K562 (cell line): ENCODE measurements at regions not wholly inside any gene's neighbourhood (a gene's known extent, or its start where the extent isn't known, plus 50 kb on each side); places are given as distances from the start of the nearest gene placed in this dataset.

Source experiments
- ATAC-seq: fragments of 200-7000 bp; cut with Tn5 transposase; 3 replicates; pipeline ENCODE4 v1.9.1; 2020; ENCODE audit warnings: moderate library complexity
- BruUV-seq: library from RNA; stranded (reverse); fragments of 400-500 nt; replicated peaks from 2 replicates; lab custom pipeline; 2021; lab: Mats Ljungman, UMichigan
- CTCF ChIA-PET: fragments of 300-600 bp; formaldehyde crosslinking; extraction: SDS; loops from one replicate; lab custom pipeline; 2021; ENCODE audit warnings: low intra/inter-chr PET ratio; lab: Yijun Ruan, JAX
- POLR2A ChIA-PET: fragments of 300-600, 350-650 bp; sonication (Branson Sonifier 250); formaldehyde crosslinking; extraction: SDS; loops from one replicate; lab custom pipeline; 2021; ENCODE audit warnings: antibody characterized with exemption, inconsistent platforms; lab: Yijun Ruan, JAX
- DNase-seq, 4 experiments: peaks; one replicate each; pipeline versions ENCODE4 v3.0.0 to v3.0.0-alpha.2; 2011 to 2018; ENCODE audit warnings: low spot score in 3 of 4, mixed read lengths in 3 of 4; ENCODE audit errors: extremely low read depth in 1 of 4
- FAIRE-seq: peaks from 2 replicates; lab custom pipeline; 2011; peaks lifted over from hg19 to GRCh38; lab: Jason Lieb, UNC
- H2AFZ ChIP-seq: 2 replicates; pipeline ENCODE4 v1.6.0; 2011; ENCODE audit warnings: low read depth, low read length, control low read depth, inconsistent platforms
- H3K27ac ChIP-seq: fragments of 200-600 bp; 3 replicates; pipeline ENCODE4 v1.8.0; 2011; ENCODE audit warnings: low read depth, mild to moderate bottlenecking, control low read depth, inconsistent platforms, low read length, moderate library complexity, mixed read lengths; ENCODE audit errors: extremely low read depth
- H3K27me3 ChIP-seq, 2 experiments: fragments of 300-600 bp in 1 of 2; 2 replicates in 1 of 2; 3 replicates in 1 of 2; pipeline versions ENCODE4 v1.6.0 to v1.8.0; 2011; ENCODE audit warnings: inconsistent platforms in 2 of 2, low read length in 2 of 2, mild to moderate bottlenecking in 1 of 2, mixed read lengths in 1 of 2, moderate library complexity in 1 of 2; ENCODE audit not compliant: control insufficient read depth in 2 of 2, insufficient read depth in 2 of 2
- H3K36me3 ChIP-seq: fragments of 300-600 bp; 3 replicates; pipeline ENCODE4 v1.8.0; 2011; ENCODE audit warnings: mild to moderate bottlenecking, low read length, inconsistent platforms; ENCODE audit not compliant: control insufficient read depth, insufficient read depth
- H3K4me1 ChIP-seq, 2 experiments: fragments of 200-600 bp in 1 of 2; replicated peaks in 1 of 2; 2 replicates in 1 of 2; 3 replicates in 1 of 2; pipeline versions ENCODE4 v1.5.1 to v1.8.0; 2011; ENCODE audit warnings: inconsistent platforms in 2 of 2, low read length in 2 of 2, mild to moderate bottlenecking in 1 of 2, mixed read lengths in 1 of 2, moderate library complexity in 1 of 2; ENCODE audit not compliant: control insufficient read depth in 2 of 2, insufficient read depth in 2 of 2
- H3K4me2 ChIP-seq: 2 replicates; pipeline ENCODE4 v1.6.1; 2011; ENCODE audit warnings: low read length, control low read depth, inconsistent platforms, mixed read lengths; ENCODE audit not compliant: insufficient read depth
- H3K4me3 ChIP-seq: fragments of 200-600 bp; sonication (generic), shearing (Covaris generic); 2 replicates; pipeline ENCODE4 v1.5.1; 2016; ENCODE audit warnings: control low read depth, inconsistent platforms
- H3K79me2 ChIP-seq: fragments of 200-600 bp; 3 replicates; pipeline ENCODE4 v1.8.0; 2011; ENCODE audit warnings: low read length, inconsistent platforms; ENCODE audit not compliant: control insufficient read depth, insufficient read depth
- H3K9ac ChIP-seq, 2 experiments: 2 replicates each; pipeline versions ENCODE4 v1.6.0 to v1.6.1; 2011; ENCODE audit warnings: low read depth in 2 of 2, low read length in 2 of 2, control low read depth in 1 of 2, inconsistent platforms in 1 of 2, mild to moderate bottlenecking in 1 of 2, mixed read lengths in 1 of 2; ENCODE audit not compliant: insufficient read depth in 1 of 2
- H3K9me1 ChIP-seq: one replicate; pipeline ENCODE4 v1.6.0; 2011; ENCODE audit warnings: inconsistent platforms, mild to moderate bottlenecking, low read length, moderate library complexity; ENCODE audit not compliant: control insufficient read depth, insufficient read depth
- H3K9me3 ChIP-seq: replicated peaks from 2 replicates; pipeline ENCODE4 v1.5.1; 2011; ENCODE audit warnings: low read depth, low read length, inconsistent platforms; ENCODE audit not compliant: control insufficient read depth, insufficient read depth
- H4K20me1 ChIP-seq: replicated peaks from 2 replicates; pipeline ENCODE4 v1.6.1; 2011; ENCODE audit warnings: low read length, inconsistent platforms, mixed read lengths; ENCODE audit not compliant: control insufficient read depth, insufficient read depth
- BRF1 ChIP-seq: IDR thresholded peaks from 3 replicates; pipeline ENCODE4 v1.6.1; 2011; ENCODE audit warnings: borderline replicate concordance, mild to moderate bottlenecking; ENCODE audit not compliant: insufficient read length; ENCODE audit errors: extremely low read depth
- GABPA ChIP-seq: fragments of 200-800 bp; sonication (Bioruptor generic); conservative IDR thresholded peaks from 2 replicates; pipeline ENCODE4 v1.6.1; 2016; ENCODE audit warnings: low read depth, missing genetic modification characterization, missing compliant biosample characterization
- KLF10 ChIP-seq: fragments of 250-450 bp; sonication (Bioruptor Pico); IDR thresholded peaks from 2 replicates; pipeline ENCODE4 v1.6.1; 2021; ENCODE audit warnings: matching md5 sums
- MEIS2 ChIP-seq: fragments of 450-650 bp; IDR thresholded peaks from 2 replicates; pipeline ENCODE4 v1.6.1; 2014; ENCODE audit warnings: mild to moderate bottlenecking; ENCODE audit not compliant: partially characterized antibody
- NFRKB ChIP-seq: fragments of 450-650 bp; IDR thresholded peaks from 2 replicates; pipeline ENCODE4 v1.6.1; 2016; ENCODE audit warnings: low read depth
- PTBP1 ChIP-seq: fragments of 200-400 bp; formaldehyde crosslinking; IDR thresholded peaks from 2 replicates; pipeline ENCODE4 v1.6.1; 2017; ENCODE audit warnings: low read depth, low read length
- SIN3A ChIP-seq, 2 experiments: fragments of 150-350 bp in 1 of 2; IDR thresholded peaks; 2 replicates each; pipeline ENCODE4 v1.6.1; 2011 to 2016; ENCODE audit warnings: borderline replicate concordance in 2 of 2, low read depth in 2 of 2, low read length in 2 of 2, mild to moderate bottlenecking in 2 of 2, moderate library complexity in 2 of 2; ENCODE audit not compliant: control insufficient read depth in 1 of 2
- ZBED1 ChIP-seq: IDR thresholded peaks from 2 replicates; pipeline ENCODE4 v1.6.1; 2014
- ZBTB17 ChIP-seq: fragments of 450-650 bp; formaldehyde crosslinking; IDR thresholded peaks from 2 replicates; pipeline ENCODE4 v1.4.0; 2020; ENCODE audit warnings: mild to moderate bottlenecking
- ZNF165 ChIP-seq: fragments of 250-450 bp; sonication (Bioruptor Pico); IDR thresholded peaks from 2 replicates; pipeline ENCODE4 v1.4.0; 2020; ENCODE audit warnings: borderline replicate concordance
- WGBS: fragments of 100-300 bp; shearing (Covaris generic); methylation state at CpG from one replicate; pipeline ENCODE4 v1.1.6; 2016; ENCODE audit warnings: low coverage, mixed read lengths; ENCODE audit not compliant: insufficient coverage; ENCODE audit errors: missing lambda C conversion rate; 5-methylcytosine and 5-hydroxymethylcytosine counted together
- in situ Hi-C: fragments of 300-500 bp; cut with MboI; formaldehyde crosslinking; loops from 4 replicates; pipeline ENCODE4 v1.15.0; 2018; ENCODE audit warnings: inconsistent platforms, mixed read lengths
- intact Hi-C: fragments of 100-400 bp; cut with micrococcal nuclease; formaldehyde crosslinking; loops from 2 replicates; pipeline ENCODE4 v1.14.2; 2022
- TF ChIP-seq, protein P1 (sequence below), 2 experiments: fragments of 450-650 bp in 1 of 2; sonication (generic) in 1 of 2; formaldehyde crosslinking; conservative IDR thresholded peaks; 2 replicates each; pipeline versions ENCODE4 v1.4.0 to v1.8.1; 2020 to 2022; ENCODE audit warnings: mild to moderate bottlenecking in 1 of 2, missing genetic modification reagents in 1 of 2
- TF ChIP-seq, protein P2 (sequence below): sonication (generic); formaldehyde crosslinking; IDR thresholded peaks from 2 replicates; pipeline ENCODE4 v1.8.0; 2022; ENCODE audit warnings: missing genetic modification reagents, mild to moderate bottlenecking, moderate library complexity, borderline replicate concordance
- TF ChIP-seq, protein P3 (sequence below), 2 experiments: fragments of 450-650 bp; conservative IDR thresholded peaks; 2 replicates each; pipeline ENCODE4 v1.6.1; 2017; ENCODE audit warnings: mild to moderate bottlenecking in 2 of 2, moderate library complexity in 2 of 2

DNA sequence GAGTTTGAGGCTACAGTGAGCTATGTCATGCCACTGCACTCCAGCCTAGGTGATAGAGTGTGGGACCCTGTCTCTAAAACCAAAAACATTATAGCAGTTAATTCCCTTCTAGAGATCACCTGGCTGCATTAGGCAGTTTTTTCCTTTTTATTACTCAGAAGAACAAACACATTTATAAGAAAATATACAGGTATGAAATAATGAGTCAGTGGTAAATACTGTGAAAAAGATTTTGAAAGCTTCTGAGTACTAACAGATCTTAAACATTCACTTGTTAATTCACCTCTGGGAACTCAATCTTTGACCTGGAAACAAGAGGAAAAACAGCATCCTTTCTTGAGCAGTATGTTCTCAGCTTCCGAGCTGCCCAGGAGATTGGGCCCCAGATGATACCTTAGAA is 64.1 kb downstream of the UCHL1 start:
- CTCF ChIA-PET = no interaction called here

More for the DNA sequence above, 64.1 kb downstream of the UCHL1 start:
- no TSS peak for BruUV-seq
- H3K4me2 ChIP-seq = no peak overlapping the region
- in situ Hi-C loops = no loop called here
- no peak for TF ChIP-seq ZBED1
- TF ChIP-seq GABPA (tag) = no peak
- TF ChIP-seq, protein P1, sequence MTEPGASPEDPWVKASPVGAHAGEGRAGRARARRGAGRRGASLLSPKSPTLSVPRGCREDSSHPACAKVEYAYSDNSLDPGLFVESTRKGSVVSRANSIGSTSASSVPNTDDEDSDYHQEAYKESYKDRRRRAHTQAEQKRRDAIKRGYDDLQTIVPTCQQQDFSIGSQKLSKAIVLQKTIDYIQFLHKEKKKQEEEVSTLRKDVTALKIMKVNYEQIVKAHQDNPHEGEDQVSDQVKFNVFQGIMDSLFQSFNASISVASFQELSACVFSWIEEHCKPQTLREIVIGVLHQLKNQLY (CRISPR knock-in tag; conservative IDR thresholded peaks at IDR 0.05) = no peak
- no peak for TF ChIP-seq NFRKB
- TF ChIP-seq SIN3A (IDR thresholded peaks at IDR 0.05; ENCODE audit: borderline replicate concordance in 2 of 2, control insufficient read depth in 1 of 2, low read depth in 2 of 2, low read length in 2 of 2) = no peak
- no peak for TF ChIP-seq MEIS2
- no peak for TF ChIP-seq BRF1
- TF ChIP-seq KLF10 (CRISPR knock-in tag) = no peak
- TF ChIP-seq ZNF165 = no peak
- TF ChIP-seq ZBTB17 (CRISPR knock-in tag) = no peak
- no peak for TF ChIP-seq PTBP1
- TF ChIP-seq, protein P2, sequence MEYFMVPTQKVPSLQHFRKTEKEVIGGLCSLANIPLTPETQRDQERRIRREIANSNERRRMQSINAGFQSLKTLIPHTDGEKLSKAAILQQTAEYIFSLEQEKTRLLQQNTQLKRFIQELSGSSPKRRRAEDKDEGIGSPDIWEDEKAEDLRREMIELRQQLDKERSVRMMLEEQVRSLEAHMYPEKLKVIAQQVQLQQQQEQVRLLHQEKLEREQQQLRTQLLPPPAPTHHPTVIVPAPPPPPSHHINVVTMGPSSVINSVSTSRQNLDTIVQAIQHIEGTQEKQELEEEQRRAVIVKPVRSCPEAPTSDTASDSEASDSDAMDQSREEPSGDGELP (CRISPR knock-in tag) = no peak
- TF ChIP-seq, protein P3, sequence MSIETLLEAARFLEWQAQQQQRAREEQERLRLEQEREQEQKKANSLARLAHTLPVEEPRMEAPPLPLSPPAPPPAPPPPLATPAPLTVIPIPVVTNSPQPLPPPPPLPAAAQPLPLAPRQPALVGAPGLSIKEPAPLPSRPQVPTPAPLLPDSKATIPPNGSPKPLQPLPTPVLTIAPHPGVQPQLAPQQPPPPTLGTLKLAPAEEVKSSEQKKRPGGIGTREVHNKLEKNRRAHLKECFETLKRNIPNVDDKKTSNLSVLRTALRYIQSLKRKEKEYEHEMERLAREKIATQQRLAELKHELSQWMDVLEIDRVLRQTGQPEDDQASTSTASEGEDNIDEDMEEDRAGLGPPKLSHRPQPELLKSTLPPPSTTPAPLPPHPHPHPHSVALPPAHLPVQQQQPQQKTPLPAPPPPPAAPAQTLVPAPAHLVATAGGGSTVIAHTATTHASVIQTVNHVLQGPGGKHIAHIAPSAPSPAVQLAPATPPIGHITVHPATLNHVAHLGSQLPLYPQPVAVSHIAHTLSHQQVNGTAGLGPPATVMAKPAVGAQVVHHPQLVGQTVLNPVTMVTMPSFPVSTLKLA (conservative IDR thresholded peaks at IDR 0.05) = no peak
- TF ChIP-seq, all 486 proteins: peak for 0
- H3K79me2 ChIP-seq = no peaks in the 10 kb centered on the region
- H3K36me3 ChIP-seq = no peaks in the 10 kb centered on the region
- intact Hi-C loops = no loop called here
- 7% methylated on average over 1 of the region's 1 CpG for WGBS
- H3K27me3 ChIP-seq = no peaks in the 10 kb centered on the region
- H3K9ac ChIP-seq = no peak overlapping the region
- FAIRE-seq (no peak), DNase-seq (no peak), ATAC-seq (no peak)
- H3K9me1 ChIP-seq = no peaks in the 10 kb centered on the region
- no peak overlapping the region for H2AFZ ChIP-seq
- no peaks in the 10 kb centered on the region for H3K9me3 ChIP-seq
- no peaks in the 10 kb centered on the region for H3K4me1 ChIP-seq
- no peaks in the 10 kb centered on the region for H4K20me1 ChIP-seq
- POLR2A ChIA-PET = no interaction called here
- H3K27ac ChIP-seq = no peak overlapping the region
- H3K4me3 ChIP-seq = no peak overlapping the region
